Activated CD4-positive, alpha-beta T cell treated with anti-CD3 and anti-CD28 coated beads, Interleukin-10, Interleukin-2, amounts not matched to agents 100 ng/mL and 50 ng/mL, durations not matched to agents 16 hours and 8 hours (primary cell): ENCODE measurements at regions not wholly inside any gene's neighbourhood (a gene's known extent, or its start where the extent isn't known, plus 50 kb on each side); places are given as distances from the start of the nearest gene placed in this dataset.

Experiments used
- DNase-seq: peaks from one replicate; pipeline ENCODE4 v3.0.0-alpha.2; 2020

GRCh38 chrX:117215683-117216082, 752.9 kb upstream of the CT83 start:
- no peak for DNase-seq

GRCh38 chrX:117196481-117196880, 733.7 kb upstream of the CT83 start:
- DNase-seq = no peak

- DNase-seq = no peak
These were observed 684.5 kb upstream of the CT83 start for GRCh38 chrX:117147249-117147648.

GRCh38 chrX:117138070-117138469, 675.3 kb upstream of the CT83 start:
- DNase-seq = no peak

GRCh38 chrX:117134983-117135382, 672.2 kb upstream of the CT83 start:
- DNase-seq = no peak

- no peak for DNase-seq
These were observed 657.9 kb upstream of the CT83 start for GRCh38 chrX:117120700-117121099.

- no peak for DNase-seq
These were observed 633.8 kb upstream of the CT83 start for GRCh38 chrX:117096528-117096927.

GRCh38 chrX:117095393-117095792, 632.6 kb upstream of the CT83 start:
- no peak for DNase-seq

- DNase-seq = no peak
These were observed 631.4 kb upstream of the CT83 start for GRCh38 chrX:117094149-117094548.

GRCh38 chrX:117093319-117093718, 630.5 kb upstream of the CT83 start:
- DNase-seq = no peak

GRCh38 chrX:117092641-117093040, 629.9 kb upstream of the CT83 start:
- no peak for DNase-seq

- no peak for DNase-seq
These were observed 600.4 kb upstream of the CT83 start for GRCh38 chrX:117063224-117063623.

GRCh38 chrX:117059848-117060247, 597.1 kb upstream of the CT83 start:
- no peak for DNase-seq

- DNase-seq = no peak
These were observed 590.5 kb upstream of the CT83 start for GRCh38 chrX:117053260-117053659.

- DNase-seq = no peak
These were observed 576.2 kb upstream of the CT83 start for GRCh38 chrX:117038918-117039440.

- DNase-seq = no peak
These were observed 547.5 kb upstream of the CT83 start for GRCh38 chrX:117010243-117010642.

- DNase-seq = peak; percentile 29
These were observed 540.2 kb upstream of the CT83 start for GRCh38 chrX:117002981-117003380.

GRCh38 chrX:116975517-116975916, 512.7 kb upstream of the CT83 start:
- DNase-seq = no peak

GRCh38 chrX:116972362-116972761, 509.6 kb upstream of the CT83 start:
- DNase-seq = no peak

- DNase-seq = no peak
These were observed 499.3 kb upstream of the CT83 start for GRCh38 chrX:116961872-116962582.

- DNase-seq = no peak
These were observed 467.5 kb upstream of the CT83 start for GRCh38 chrX:116930311-116930710.

GRCh38 chrX:116897526-116897925, 434.8 kb upstream of the CT83 start:
- no peak for DNase-seq

- DNase-seq = no peak
These were observed 419.2 kb upstream of the CT83 start for GRCh38 chrX:116881961-116882360.

GRCh38 chrX:116873671-116874070, 410.9 kb upstream of the CT83 start:
- no peak for DNase-seq

- DNase-seq = no peak
These were observed 410.2 kb upstream of the CT83 start for GRCh38 chrX:116872931-116873330.
